ENCODE measurements at regions not wholly inside any gene's neighbourhood (a gene's known extent, or its start where the extent isn't known, plus 50 kb on each side); places are given as distances from the start of the nearest gene placed in this dataset.

DNA sequence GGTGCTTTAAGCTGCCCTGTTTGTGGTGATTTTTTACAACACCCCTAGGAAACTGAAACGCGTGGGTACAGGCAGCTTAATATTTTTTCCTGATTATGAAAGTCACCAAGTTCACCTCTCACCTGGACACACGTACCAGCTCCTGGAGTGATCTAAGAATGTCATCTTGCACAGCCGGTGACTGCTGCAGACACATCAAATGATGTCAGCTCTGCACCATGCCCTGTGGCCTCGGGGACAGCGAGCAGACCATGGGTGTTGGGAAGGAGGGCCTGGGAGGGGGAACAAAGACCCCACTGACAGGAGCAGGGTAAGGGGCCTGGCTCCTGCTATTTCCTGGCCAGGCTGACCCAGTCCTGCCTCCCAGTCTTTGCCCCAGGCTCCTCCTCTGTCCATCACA lies 272.7 kb downstream of the PARN start:
- no peak overlapping the region for H3K4me3 ChIP-seq (ENCODE audit: low read depth, low read length)
- no peak for DNase-seq (ENCODE audit: low read depth)
- no peak for TF ChIP-seq MYC (IDR thresholded peaks at IDR 0.05; ENCODE audit: low read depth, low read length)
- TF ChIP-seq, protein P1, sequence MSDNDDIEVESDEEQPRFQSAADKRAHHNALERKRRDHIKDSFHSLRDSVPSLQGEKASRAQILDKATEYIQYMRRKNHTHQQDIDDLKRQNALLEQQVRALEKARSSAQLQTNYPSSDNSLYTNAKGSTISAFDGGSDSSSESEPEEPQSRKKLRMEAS (IDR thresholded peaks at IDR 0.05; ENCODE audit: low read depth, low read length) = no peak
- no peak for TF ChIP-seq POLR2A (IDR thresholded peaks at IDR 0.05; ENCODE audit: extremely low read depth, insufficient read length)

DNA sequence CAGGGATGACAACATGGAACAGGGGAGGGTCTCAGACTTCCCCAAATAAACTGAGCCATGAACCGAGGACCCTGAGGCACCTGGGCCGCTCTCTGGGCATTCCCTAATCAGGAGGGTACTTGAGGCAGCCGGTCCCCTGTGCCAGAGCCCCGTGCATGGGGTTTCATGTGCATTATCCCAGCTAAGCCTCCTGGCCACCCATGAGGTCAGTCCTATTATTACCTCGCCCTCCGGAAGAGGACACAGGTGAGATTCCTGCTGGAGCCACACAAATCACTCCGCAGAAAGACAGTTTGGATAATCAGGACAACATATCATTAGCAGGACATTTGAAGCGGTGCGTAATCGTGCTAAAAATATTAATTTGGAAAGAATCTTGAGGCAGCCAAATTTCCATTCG lies 274.0 kb downstream of the PARN start:
- TF ChIP-seq, protein P2, sequence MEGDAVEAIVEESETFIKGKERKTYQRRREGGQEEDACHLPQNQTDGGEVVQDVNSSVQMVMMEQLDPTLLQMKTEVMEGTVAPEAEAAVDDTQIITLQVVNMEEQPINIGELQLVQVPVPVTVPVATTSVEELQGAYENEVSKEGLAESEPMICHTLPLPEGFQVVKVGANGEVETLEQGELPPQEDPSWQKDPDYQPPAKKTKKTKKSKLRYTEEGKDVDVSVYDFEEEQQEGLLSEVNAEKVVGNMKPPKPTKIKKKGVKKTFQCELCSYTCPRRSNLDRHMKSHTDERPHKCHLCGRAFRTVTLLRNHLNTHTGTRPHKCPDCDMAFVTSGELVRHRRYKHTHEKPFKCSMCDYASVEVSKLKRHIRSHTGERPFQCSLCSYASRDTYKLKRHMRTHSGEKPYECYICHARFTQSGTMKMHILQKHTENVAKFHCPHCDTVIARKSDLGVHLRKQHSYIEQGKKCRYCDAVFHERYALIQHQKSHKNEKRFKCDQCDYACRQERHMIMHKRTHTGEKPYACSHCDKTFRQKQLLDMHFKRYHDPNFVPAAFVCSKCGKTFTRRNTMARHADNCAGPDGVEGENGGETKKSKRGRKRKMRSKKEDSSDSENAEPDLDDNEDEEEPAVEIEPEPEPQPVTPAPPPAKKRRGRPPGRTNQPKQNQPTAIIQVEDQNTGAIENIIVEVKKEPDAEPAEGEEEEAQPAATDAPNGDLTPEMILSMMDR (IDR thresholded peaks at IDR 0.05; ENCODE audit: low read depth, low read length) = no peak
- TF ChIP-seq POLR2A (IDR thresholded peaks at IDR 0.05; ENCODE audit: extremely low read depth, insufficient read length) (no peak), MYC (IDR thresholded peaks at IDR 0.05; ENCODE audit: low read depth, low read length) (no peak)
- TF ChIP-seq, protein P1 (IDR thresholded peaks at IDR 0.05; ENCODE audit: low read depth, low read length) = no peak
- H3K4me3 ChIP-seq (ENCODE audit: low read depth, low read length) = no peak overlapping the region
- no peak for DNase-seq (ENCODE audit: low read depth)

DNA sequence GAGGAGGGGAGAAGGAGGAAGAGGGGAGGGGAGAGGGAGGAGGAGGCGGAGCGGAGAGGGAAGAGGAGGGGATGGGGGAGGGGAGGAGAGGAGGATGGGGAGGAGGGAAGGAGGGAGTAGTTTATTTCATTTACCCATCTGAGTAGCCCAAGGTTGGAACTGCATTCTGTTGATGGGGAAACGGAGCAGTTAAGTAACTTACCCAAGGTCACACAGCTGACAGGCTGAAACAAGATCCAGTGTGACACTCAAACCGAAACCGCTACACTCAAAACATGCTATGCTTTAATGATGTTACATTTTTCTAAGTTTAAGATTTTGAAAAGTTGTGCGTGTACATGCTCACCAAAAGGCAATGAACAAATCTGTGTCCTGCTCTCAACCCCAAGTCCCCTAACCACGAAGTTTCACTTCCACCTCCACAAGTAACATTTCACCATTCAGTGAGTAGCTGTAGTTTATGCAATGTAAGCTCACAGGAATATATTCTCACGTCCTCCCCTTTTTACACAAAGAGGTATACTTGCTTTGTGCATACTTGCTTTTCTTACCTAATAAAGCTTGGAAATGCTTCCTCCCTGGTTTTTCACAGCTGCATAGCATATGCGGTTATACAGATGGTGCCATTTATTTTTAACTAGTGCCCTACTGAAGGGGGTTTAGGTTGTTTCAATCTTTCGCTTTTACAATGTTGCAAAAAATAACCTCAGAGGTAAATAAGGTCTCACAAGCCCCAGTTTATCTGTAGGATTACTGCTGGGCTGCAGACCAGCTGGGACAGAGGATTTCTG lies 275.3 kb downstream of the PARN start:
- peak; percentile 66 for DNase-seq (ENCODE audit: low read depth)
- no peak for TF ChIP-seq POLR2A (IDR thresholded peaks at IDR 0.05; ENCODE audit: extremely low read depth, insufficient read length)
- TF ChIP-seq, protein P2 (IDR thresholded peaks at IDR 0.05; ENCODE audit: low read depth, low read length) = no peak
- TF ChIP-seq, protein P1 (IDR thresholded peaks at IDR 0.05; ENCODE audit: low read depth, low read length) = no peak
- TF ChIP-seq MYC (IDR thresholded peaks at IDR 0.05; ENCODE audit: low read depth, low read length) = no peak
- H3K4me3 ChIP-seq (ENCODE audit: low read depth, low read length) = no peak overlapping the region

DNA sequence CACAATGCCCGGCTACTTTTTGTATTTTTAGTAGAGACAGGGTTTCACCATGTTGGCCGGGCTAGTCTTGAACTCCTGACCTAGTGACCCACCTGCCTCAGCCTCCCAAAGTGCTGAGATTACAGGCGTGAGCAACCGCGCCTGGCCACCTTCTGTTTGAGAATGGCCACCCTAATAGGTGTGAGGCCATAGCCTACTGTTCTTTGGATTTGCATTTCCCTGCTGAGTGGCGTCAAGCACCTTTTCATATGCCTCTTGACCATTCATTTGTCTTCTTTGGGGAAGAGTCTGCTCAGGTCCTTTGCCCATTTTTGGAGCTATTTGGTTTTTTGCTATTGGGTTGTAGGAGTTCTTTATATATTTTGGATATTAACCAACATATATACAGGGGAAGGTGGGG lies 276.7 kb downstream of the PARN start:
- H3K4me3 ChIP-seq (ENCODE audit: low read depth, low read length) = no peak overlapping the region
- no peak for DNase-seq (ENCODE audit: low read depth)
- TF ChIP-seq POLR2A (IDR thresholded peaks at IDR 0.05; ENCODE audit: extremely low read depth, insufficient read length) = no peak
- TF ChIP-seq, protein P1 (IDR thresholded peaks at IDR 0.05; ENCODE audit: low read depth, low read length) = no peak
- TF ChIP-seq, protein P2 (IDR thresholded peaks at IDR 0.05; ENCODE audit: low read depth, low read length) = no peak
- TF ChIP-seq MYC (IDR thresholded peaks at IDR 0.05; ENCODE audit: low read depth, low read length) = no peak

DNA sequence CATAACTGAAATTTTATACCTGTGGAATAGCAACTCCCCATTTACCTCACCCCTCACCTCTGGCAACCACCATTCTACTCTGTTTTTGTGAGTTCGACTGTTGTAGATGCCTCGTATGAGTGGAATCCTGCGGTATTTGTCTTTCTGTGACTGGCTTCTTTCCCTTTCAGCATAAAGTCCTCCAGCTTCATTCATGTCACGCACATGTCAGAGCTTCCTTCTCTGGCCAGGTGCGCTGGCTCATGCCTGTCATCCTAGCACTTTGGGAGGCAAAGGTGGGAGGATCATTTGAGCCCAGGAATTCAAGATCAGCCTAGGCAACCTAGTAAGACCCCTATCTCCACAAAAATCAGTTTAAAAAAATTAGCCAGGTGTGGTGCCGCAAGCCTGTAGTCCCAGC lies 278.4 kb downstream of the PARN start:
- TF ChIP-seq, protein P2 (IDR thresholded peaks at IDR 0.05; ENCODE audit: low read depth, low read length) = no peak
- TF ChIP-seq, protein P1 (IDR thresholded peaks at IDR 0.05; ENCODE audit: low read depth, low read length) = no peak
- TF ChIP-seq POLR2A (IDR thresholded peaks at IDR 0.05; ENCODE audit: extremely low read depth, insufficient read length) (no peak), MYC (IDR thresholded peaks at IDR 0.05; ENCODE audit: low read depth, low read length) (no peak)
- DNase-seq (ENCODE audit: low read depth) = no peak
- no peak overlapping the region for H3K4me3 ChIP-seq (ENCODE audit: low read depth, low read length)

DNA sequence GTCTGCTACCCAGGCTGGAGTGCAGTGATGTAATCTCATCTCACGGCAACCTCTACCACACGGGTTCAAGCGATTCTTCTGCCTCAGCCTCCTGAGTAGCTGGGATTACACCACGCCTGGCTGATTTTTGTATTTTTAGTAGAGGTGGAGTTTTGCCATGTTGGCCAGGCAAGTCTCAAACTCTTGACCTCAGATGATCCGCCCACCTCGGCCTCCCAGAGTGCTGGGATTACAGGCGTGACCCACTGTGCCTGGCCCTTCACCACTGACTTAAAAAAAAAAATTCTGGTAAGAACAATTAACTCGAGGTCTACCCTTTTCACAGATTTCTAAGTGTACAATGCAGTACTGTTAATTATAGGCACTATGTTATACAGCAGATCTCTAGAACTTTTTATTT lies 279.4 kb downstream of the PARN start:
- no peak for DNase-seq (ENCODE audit: low read depth)
- H3K4me3 ChIP-seq (ENCODE audit: low read depth, low read length) = no peak overlapping the region
- no peak for TF ChIP-seq MYC (IDR thresholded peaks at IDR 0.05; ENCODE audit: low read depth, low read length)
- TF ChIP-seq POLR2A (IDR thresholded peaks at IDR 0.05; ENCODE audit: extremely low read depth, insufficient read length) = no peak
- TF ChIP-seq, protein P2 (IDR thresholded peaks at IDR 0.05; ENCODE audit: low read depth, low read length) = no peak

All from NB4 (cell line).